ENCODE measurements at regions not wholly inside any gene's neighbourhood (a gene's known extent, or its start where the extent isn't known, plus 50 kb on each side); places are given as distances from the start of the nearest gene placed in this dataset.

GRCh38 chr4:85381968-85382367, 93.0 kb upstream of the ARHGAP24 start:
- no peak overlapping the region for H3K4me3 ChIP-seq
- no peaks in the 10 kb centered on the region for H3K36me3 ChIP-seq
- DNase-seq, result no peak
- WGBS, 3 donors, result 82 to 90% (median 88%) methylated on average over 4 of the region's 4 CpGs
- no peak overlapping the region for H3K27ac ChIP-seq
- intact Hi-C loops (cut with DNase I), result no loop called here
- H3K27me3 ChIP-seq, result no peaks in the 10 kb centered on the region
- H3K4me1 ChIP-seq (ENCODE audit: insufficient read depth), result no peaks in the 10 kb centered on the region
- TF ChIP-seq EP300 (IDR thresholded peaks at IDR 0.05) (no peak), CTCF (IDR thresholded peaks at IDR 0.05) (no peak), POLR2A (IDR thresholded peaks at IDR 0.05) (no peak)
- H3K9me3 ChIP-seq, result no peaks in the 10 kb centered on the region

GRCh38 chr4:85391071-85391470, 83.9 kb upstream of the ARHGAP24 start:
- Histone ChIP-seq H3K27me3 (no peaks in the 10 kb centered on the region), H3K27ac (no peak overlapping the region), H3K9me3 (no peaks in the 10 kb centered on the region), H3K4me3 (no peak overlapping the region), H3K36me3 (no peaks in the 10 kb centered on the region), H3K4me1 (ENCODE audit: insufficient read depth) (no peaks in the 10 kb centered on the region)
- DNase-seq, result no peak
- TF ChIP-seq EP300 (IDR thresholded peaks at IDR 0.05) (no peak), POLR2A (IDR thresholded peaks at IDR 0.05) (no peak), CTCF (IDR thresholded peaks at IDR 0.05) (no peak)
- 2 to 18% (median 7%) methylated on average over 1 of the region's 1 CpG for WGBS, 3 donors
- intact Hi-C loops (cut with DNase I), result no loop called here

GRCh38 chr4:85391589-85392410, 83.2 kb upstream of the ARHGAP24 start:
- H3K27ac ChIP-seq, result no peak overlapping the region
- no peaks in the 10 kb centered on the region for H3K9me3 ChIP-seq
- WGBS, 3 donors, result 41 to 50% (median 49%) methylated on average over 4 of the region's 4 CpGs
- intact Hi-C loops (cut with DNase I), result no loop called here
- H3K4me3 ChIP-seq, result no peak overlapping the region
- no peaks in the 10 kb centered on the region for H3K27me3 ChIP-seq
- no peaks in the 10 kb centered on the region for H3K36me3 ChIP-seq
- TF ChIP-seq CTCF (IDR thresholded peaks at IDR 0.05) (no peak), POLR2A (IDR thresholded peaks at IDR 0.05) (no peak), EP300 (IDR thresholded peaks at IDR 0.05) (no peak)
- H3K4me1 ChIP-seq (ENCODE audit: insufficient read depth), result no peaks in the 10 kb centered on the region
- no peak for DNase-seq

GRCh38 chr4:85393201-85393600, 81.7 kb upstream of the ARHGAP24 start:
- Histone ChIP-seq H3K27ac (no peak overlapping the region), H3K4me1 (ENCODE audit: insufficient read depth) (no peaks in the 10 kb centered on the region), H3K9me3 (no peaks in the 10 kb centered on the region), H3K27me3 (no peaks in the 10 kb centered on the region), H3K4me3 (no peak overlapping the region), H3K36me3 (no peaks in the 10 kb centered on the region)
- intact Hi-C loops (cut with DNase I), result no loop called here
- TF ChIP-seq CTCF (IDR thresholded peaks at IDR 0.05), result no peak
- TF ChIP-seq POLR2A (IDR thresholded peaks at IDR 0.05), result no peak
- no peak for TF ChIP-seq EP300 (IDR thresholded peaks at IDR 0.05)
- 93 to 95% (median 95%) methylated on average over 3 of the region's 3 CpGs for WGBS, 3 donors
- DNase-seq, result no peak
